Adrenal gland (tissue), 9 donors: ENCODE measurements at regions not wholly inside any gene's neighbourhood (a gene's known extent, or its start where the extent isn't known, plus 50 kb on each side); places are given as distances from the start of the nearest gene placed in this dataset.

Source experiments
- DNase-seq, 7 donors: peaks; one replicate each; pipeline ENCODE4 v3.0.0-alpha.2; 2019 to 2020
- H3K27ac ChIP-seq, 5 donors: fragments of 200-600 bp; sonication (generic) in 4 of 5; 1 replicate in 3 of 5; 2 replicates in 2 of 5; pipeline versions ENCODE4 v1.5.1 to v1.8.0; 2016 to 2020; ENCODE audit warnings: mild to moderate bottlenecking in 1 of 5
- H3K27me3 ChIP-seq: fragments of 200-600 bp; 2 replicates; pipeline ENCODE4 v1.8.0; 2021
- H3K36me3 ChIP-seq, 2 donors: fragments of 200-600 bp; replicated peaks in 1 of 2; 1 replicate in 1 of 2; 2 replicates in 1 of 2; pipeline versions ENCODE4 v1.5.1 to v1.8.0; 2018 to 2022
- H3K4me1 ChIP-seq, 2 donors: fragments of 200-600 bp; replicated peaks in 1 of 2; 1 replicate in 1 of 2; 2 replicates in 1 of 2; pipeline versions ENCODE4 v1.5.1 to v1.8.0; 2018 to 2021
- H3K4me3 ChIP-seq, 4 donors: fragments of 200-600 bp; sonication (generic) in 3 of 4; one replicate each; pipeline ENCODE4 v1.5.1; 2016 to 2018
- H3K9me3 ChIP-seq, 3 donors: fragments of 200-600 bp; sonication (generic) in 1 of 3; replicated peaks in 1 of 3; 1 replicate in 2 of 3; 2 replicates in 1 of 3; pipeline versions ENCODE4 v1.5.1 to v1.8.0; 2016 to 2021
- CTCF ChIP-seq, 6 experiments: fragments of 450-650 bp in 4 of 6; fragments of 200-600 bp in 2 of 6; sonication (generic) in 1 of 6; IDR thresholded peaks; 1 replicate in 5 of 6; 2 replicates in 1 of 6; pipeline versions ENCODE4 v1.5.1 to v1.8.0; 2016 to 2021; ENCODE audit warnings: antibody characterized with exemption in 6 of 6, mild to moderate bottlenecking in 2 of 6, moderate library complexity in 1 of 6
- POLR2A ChIP-seq, 2 donors: fragments of 450-650 bp; IDR thresholded peaks; one replicate each; pipeline ENCODE4 v1.6.1; 2017; ENCODE audit warnings: antibody characterized with exemption in 2 of 2, mild to moderate bottlenecking in 2 of 2, moderate library complexity in 1 of 2
- WGBS, 4 donors: extraction: QIAGEN DNeasy Blood & Tissue Kit in 2 of 4; methylation state at CpG; one replicate each; pipeline versions ENCODE4 v1.1.5 to v1.1.7; 2013 to 2017; 5-methylcytosine and 5-hydroxymethylcytosine counted together
- intact Hi-C, 2 donors: fragments of 100-400 bp; cut with DNase I; formaldehyde crosslinking; loops; one replicate each; pipeline versions ENCODE4 v1.14.1 to v1.15.0; 2022 to 2023
- donor health status: healthy with polysubstance abuse.
- donor health status: Bipolar disorder and iron deficiency.
- donor health status: DM: yes; HTN: yes; CAD: no.
- donor health status: DM: no; HTN: no; CAD: no.
- donor health status: DM: no; HTN: no; CAD: no.

- no peaks in the 10 kb centered on the region for H3K27me3 ChIP-seq
- TF ChIP-seq POLR2A (IDR thresholded peaks at IDR 0.05) (no peak), CTCF (IDR thresholded peaks at IDR 0.05) (no peak)
- H3K36me3 ChIP-seq: no peaks in the 10 kb centered on the region
- intact Hi-C loops: no loop called here
- 66 to 78% (median 72%) methylated on average over 5 of the region's 5 CpGs for WGBS, 4 donors
- no peak overlapping the region for H3K27ac ChIP-seq
- no peaks in the 10 kb centered on the region for H3K9me3 ChIP-seq
- no peak overlapping the region for H3K4me3 ChIP-seq
- no peaks in the 10 kb centered on the region for H3K4me1 ChIP-seq
- no peak for DNase-seq
These were observed 129.4 kb upstream of the CLEC14A start for GRCh38 chr14:38385343-38385742.

- Histone ChIP-seq H3K36me3 (no peaks in the 10 kb centered on the region), H3K9me3 (no peaks in the 10 kb centered on the region), H3K4me1 (no peaks in the 10 kb centered on the region), H3K27ac (no peak overlapping the region), H3K4me3 (no peak overlapping the region), H3K27me3 (no peaks in the 10 kb centered on the region)
- intact Hi-C loops: no loop called here
- WGBS, 4 donors: 62 to 78% (median 71%) methylated on average over 1 of the region's 1 CpG
- TF ChIP-seq POLR2A (IDR thresholded peaks at IDR 0.05) (no peak), CTCF (IDR thresholded peaks at IDR 0.05) (no peak)
- DNase-seq: no peak
These were observed 128.8 kb upstream of the CLEC14A start for GRCh38 chr14:38384741-38385140.

GRCh38 chr14:38367922-38368321, 112.0 kb upstream of the CLEC14A start:
- Histone ChIP-seq H3K27me3 (no peaks in the 10 kb centered on the region), H3K27ac (no peak overlapping the region), H3K9me3 (no peaks in the 10 kb centered on the region), H3K4me1 (no peaks in the 10 kb centered on the region), H3K36me3 (no peaks in the 10 kb centered on the region), H3K4me3 (no peak overlapping the region)
- no peak for DNase-seq
- no peak for TF ChIP-seq CTCF (IDR thresholded peaks at IDR 0.05)
- no peak for TF ChIP-seq POLR2A (IDR thresholded peaks at IDR 0.05)
- intact Hi-C loops: no loop called here
- WGBS, 4 donors: 50 to 62% (median 60%) methylated on average over 4 of the region's 4 CpGs

GRCh38 chr14:38366374-38366773, 110.5 kb upstream of the CLEC14A start:
- WGBS, 4 donors: 72 to 80% (median 75%) methylated on average over 3 of the region's 3 CpGs
- Histone ChIP-seq H3K9me3 (no peaks in the 10 kb centered on the region), H3K36me3 (no peaks in the 10 kb centered on the region), H3K4me1 (no peaks in the 10 kb centered on the region), H3K27ac (no peak overlapping the region), H3K27me3 (no peaks in the 10 kb centered on the region), H3K4me3 (no peak overlapping the region)
- TF ChIP-seq POLR2A (IDR thresholded peaks at IDR 0.05) (no peak), CTCF (IDR thresholded peaks at IDR 0.05) (no peak)
- intact Hi-C loops: no loop called here
- DNase-seq: no peak
